Fibroblast of skin of scalp (primary cell): ENCODE measurements at regions not wholly inside any gene's neighbourhood (a gene's known extent, or its start where the extent isn't known, plus 50 kb on each side); places are given as distances from the start of the nearest gene placed in this dataset.

Source experiments
- DNase-seq: peaks from one replicate; pipeline ENCODE4 v3.0.0-alpha.2; 2013

DNA sequence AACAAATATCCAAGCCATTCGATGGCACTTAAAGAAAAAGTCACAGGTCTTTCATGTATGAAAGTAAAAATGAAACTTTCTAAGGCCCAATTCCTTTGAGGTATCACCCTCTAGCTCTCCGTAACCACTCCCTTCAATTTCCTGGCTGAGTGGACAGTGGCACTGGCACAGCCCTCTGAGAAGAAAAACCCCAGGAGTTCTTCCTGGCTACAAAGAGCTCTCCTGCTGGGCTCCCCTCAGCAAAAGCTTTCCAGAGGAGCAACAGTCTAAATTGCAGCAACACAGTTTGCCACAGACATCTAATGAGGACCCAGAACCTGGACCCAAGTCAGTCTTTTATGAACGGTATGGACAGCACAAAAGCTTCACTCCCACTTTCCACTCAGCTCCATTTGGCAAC lies 71.8 kb downstream of the FUNDC1 start:
- no peak for DNase-seq

DNA sequence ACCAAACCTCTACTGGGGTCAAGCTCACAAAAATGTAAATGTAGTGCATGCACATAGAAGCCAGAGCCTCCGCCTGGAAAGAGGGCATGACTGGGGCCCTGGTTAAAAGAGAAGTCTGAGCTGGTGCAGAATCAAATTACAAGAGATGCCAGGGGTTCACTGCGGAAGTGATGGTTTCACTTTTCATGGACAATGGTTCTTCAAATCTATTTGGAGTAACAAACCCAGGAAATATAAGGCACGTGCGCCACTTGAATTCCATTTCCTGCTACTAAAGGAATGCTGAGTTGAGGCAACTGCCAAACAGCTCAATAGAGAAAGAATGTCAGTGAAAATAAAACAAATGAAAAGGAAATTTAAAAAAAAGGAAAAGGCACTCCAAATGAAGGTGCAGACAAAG lies 79.8 kb downstream of the FUNDC1 start:
- DNase-seq: peak; percentile 17

DNA sequence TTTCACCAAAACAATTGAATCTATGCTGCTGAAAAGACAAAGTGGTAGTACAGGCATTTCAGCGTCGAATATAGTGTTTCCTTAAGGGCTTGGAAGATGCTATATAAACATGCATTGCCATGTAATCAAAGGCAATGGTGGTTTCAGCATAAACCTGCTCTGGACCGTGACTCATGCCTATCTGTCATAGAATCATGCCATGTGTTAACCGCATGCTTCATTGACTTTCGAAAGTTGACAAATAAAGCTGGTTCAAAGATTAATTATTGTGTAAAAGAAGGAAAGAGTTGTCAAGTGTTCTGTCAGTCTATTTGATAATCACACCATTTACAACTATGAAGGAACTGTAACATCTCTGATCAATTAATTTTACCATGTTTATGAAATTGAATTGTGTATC lies 83.2 kb downstream of the FUNDC1 start:
- no peak for DNase-seq

DNA sequence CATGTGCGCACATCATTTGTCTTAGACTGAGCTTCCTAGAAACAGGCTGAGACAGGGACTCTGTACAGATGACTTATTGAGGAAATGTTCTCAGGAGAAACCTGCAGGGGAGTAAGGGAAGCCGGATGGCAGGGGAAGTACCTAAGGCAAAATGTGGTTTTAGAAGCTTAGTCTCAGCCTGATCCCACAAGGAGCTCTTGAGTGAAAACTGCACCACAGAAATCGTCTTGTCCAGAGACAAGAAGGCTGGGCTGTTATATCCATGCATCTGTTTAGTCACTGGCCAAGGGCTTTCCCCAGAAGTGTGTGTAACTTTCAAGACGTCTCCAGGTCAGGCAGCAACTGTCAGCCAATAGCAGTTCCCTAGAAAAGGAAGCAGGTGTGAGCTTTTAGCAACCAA lies 86.0 kb downstream of the FUNDC1 start:
- DNase-seq: no peak

DNA sequence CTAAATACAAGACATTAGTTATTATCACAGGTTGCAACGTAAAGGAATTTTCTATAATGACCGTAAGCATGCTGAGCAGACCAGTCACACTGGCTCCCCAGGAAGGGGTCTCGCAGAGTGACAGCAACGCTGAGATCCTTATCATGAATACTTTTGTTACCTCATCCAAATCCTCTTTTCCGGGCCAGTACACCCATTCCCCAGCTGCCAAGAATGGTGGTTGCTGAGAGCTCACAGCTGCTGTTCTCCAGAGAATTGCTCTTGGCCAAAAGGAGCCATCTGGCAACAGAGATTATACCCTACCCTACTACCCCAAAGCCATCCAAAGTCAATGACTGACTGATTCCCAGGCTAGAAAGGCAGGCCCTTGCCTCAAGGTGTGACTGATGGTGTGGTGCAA lies 91.6 kb downstream of the FUNDC1 start:
- DNase-seq: no peak

DNA sequence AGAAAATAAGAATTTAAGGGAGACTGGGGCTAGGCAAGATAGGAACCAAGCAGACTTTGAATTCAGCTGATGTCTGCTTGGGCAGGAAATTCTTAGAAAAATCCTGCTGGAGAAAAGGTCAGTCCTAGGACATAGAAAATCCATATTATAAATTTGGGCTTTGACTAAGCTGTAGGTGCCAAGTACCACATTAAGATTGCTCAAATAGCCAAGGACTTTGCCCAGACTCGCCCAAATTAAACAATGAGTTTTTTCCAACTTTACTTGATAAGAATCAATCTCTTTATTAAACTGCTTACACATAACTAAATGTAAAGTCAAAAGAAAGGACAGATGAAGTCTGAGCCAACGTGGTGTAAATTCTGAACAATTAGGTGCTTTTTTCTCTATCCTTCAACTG lies 95.4 kb downstream of the FUNDC1 start:
- DNase-seq: no peak

DNA sequence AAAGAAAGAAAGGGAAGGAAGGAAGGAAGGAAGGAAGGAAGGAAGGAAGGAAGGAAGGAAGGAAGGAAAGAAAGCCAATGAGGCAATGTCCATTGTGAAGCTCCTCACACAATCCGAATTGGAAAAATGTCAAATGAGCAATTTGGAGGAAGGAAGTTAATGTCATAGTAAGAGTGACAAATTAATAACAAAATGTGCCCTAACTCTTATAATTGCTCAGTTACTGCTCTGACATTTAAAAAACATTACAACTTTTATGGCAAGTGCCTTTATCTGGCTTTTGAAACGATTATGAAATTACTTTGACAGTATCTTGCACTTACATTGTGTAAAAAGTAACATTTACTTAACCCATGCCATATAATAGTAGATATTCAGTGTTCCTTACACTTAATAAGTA lies 96.5 kb upstream of the EFHC2 start:
- DNase-seq: no peak

DNA sequence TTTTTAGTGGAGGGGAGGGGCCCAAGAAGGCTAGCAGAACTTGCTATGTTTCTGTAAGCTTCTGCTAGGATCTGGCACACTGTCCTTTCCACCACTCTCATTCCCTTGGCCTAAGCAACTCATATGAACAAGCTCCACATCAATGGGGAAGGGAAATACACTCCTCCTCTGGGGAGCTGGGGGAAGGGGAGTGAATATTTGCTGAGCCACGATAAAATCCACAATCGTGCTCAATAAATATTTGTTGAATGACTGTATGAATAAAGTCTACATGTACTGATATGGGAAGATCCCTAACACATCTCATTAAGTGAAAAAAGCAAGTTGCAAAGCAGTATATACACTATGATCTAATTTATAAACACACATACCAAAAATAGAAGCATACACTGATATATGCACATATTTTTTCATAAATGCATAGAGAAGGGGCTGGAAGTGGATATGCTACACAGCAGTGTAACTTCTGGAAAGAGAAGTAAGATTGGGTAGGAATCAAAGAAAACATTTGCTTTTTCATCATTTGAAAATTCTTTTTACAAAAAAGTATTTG lies 95.8 kb upstream of the EFHC2 start:
- no peak for DNase-seq

DNA sequence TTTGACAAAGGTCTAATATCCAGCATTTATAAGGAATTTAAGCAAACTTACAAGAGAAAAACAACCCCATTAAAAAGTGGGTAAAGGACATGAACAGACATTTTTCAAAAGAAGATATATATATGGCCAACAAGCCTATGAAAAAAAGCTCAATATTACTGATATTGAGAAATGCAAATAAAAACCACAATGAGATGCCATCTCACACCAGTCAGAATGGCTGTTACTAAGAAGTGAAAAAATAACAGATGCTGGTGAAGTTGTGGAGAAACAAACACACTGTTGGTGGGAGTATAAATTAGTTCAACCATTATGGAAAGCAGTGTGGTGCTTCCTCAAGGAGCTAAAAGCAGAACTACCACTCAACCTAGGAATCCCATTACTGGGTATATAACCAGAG lies 91.6 kb upstream of the EFHC2 start:
- DNase-seq: no peak

DNA sequence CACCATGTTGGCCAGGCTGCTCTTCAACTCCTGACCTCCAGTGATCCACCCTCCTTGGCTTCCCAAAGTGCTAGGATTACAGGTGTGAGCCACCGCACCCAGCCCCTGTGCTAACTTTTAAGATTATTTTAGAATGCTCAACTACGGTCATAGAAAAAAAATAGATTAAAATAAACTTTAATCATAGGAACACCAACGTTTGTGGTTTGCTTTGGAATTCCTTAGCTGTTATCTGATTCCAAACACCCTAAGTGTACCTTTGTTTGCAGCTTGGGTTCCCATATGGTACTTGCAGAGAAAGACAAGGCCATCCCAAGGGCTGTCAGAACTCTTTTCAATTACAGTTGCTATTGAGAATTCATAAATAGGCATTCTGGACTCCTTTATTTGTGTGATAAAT lies 90.1 kb upstream of the EFHC2 start:
- no peak for DNase-seq

DNA sequence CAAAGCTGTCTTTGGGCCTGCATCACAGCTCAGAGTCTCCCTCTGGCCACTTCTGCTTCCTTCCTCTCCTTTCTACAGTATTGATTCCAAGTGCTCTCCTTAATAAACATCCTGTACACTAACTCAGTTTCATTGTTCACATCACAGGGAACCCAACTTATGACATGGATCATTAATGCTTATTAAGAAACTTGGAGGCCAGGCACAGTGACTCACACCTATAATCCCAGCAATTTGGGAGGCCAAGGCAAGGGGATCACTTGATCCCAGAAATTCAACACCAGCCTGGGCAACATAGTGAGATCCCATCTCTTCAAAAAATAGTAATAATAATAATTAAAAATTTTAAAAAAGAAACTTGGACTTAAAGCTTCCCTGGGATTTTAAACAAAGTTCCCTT lies 89.2 kb upstream of the EFHC2 start:
- DNase-seq: peak; percentile 4

DNA sequence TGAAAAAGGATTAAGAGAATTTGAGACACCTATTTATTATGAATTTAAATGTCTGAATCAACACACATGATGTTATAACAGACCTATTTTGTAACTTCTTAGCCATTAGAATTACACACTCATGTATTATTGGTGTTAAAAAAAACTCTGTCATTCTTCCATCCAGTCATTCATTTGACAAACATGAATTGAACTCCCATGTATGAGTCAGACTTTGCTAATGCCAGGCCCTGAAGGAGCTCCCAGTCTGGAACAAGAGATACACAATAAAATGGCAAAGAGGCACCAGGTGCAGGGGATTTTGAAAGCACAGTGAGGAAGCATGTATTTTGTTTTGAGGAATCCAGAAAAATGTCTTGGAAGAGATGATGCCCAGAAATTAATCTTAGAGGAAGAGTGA lies 87.7 kb upstream of the EFHC2 start:
- DNase-seq: peak; percentile 0

DNA sequence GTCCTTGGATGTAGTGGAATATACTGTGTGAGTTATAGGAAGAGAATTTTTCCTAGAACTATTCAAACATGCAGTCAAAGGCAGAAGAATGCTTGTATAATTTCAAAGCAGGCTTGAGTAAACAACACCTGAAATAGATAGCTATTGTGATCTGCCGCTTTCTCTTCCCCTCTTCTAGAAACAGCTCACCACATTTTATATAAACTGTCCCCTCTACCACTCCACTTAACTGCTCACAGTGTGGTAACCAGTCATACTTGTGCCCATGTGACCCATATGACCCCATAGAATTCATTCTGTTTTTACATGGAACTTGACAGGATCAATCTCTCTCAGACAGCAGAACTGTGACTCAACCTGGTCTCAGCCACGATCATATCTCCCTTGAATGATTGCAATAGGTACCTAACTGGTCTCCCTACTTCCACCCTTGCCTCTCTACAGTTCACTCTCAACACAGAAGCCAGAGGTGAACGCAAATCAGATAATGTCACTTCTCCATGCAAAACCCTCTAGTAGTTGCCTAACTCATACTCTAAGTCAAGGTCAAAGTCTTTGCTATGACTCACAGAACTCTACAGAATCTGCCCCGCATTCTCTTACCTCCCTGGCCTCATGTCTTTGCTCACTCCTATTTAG lies 85.6 kb upstream of the EFHC2 start:
- no peak for DNase-seq

DNA sequence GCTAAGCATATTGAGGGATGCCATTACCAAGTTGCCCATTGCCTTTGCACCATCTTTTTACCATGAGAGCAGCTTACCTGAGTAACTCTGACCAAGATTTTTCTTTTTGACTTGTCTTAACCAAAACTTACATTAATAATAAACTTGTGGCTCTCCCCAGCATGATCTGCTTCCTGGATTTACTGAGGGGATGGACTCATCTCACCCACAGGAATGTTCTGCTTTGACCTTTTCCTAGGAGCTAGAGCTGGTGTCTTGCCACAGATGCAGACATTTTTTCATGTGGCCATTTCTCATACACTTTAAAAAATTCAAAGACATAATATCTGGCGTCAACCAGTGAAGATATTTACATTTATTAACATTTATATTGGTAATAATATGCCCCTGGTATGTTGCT lies 79.2 kb upstream of the EFHC2 start:
- no peak for DNase-seq

DNA sequence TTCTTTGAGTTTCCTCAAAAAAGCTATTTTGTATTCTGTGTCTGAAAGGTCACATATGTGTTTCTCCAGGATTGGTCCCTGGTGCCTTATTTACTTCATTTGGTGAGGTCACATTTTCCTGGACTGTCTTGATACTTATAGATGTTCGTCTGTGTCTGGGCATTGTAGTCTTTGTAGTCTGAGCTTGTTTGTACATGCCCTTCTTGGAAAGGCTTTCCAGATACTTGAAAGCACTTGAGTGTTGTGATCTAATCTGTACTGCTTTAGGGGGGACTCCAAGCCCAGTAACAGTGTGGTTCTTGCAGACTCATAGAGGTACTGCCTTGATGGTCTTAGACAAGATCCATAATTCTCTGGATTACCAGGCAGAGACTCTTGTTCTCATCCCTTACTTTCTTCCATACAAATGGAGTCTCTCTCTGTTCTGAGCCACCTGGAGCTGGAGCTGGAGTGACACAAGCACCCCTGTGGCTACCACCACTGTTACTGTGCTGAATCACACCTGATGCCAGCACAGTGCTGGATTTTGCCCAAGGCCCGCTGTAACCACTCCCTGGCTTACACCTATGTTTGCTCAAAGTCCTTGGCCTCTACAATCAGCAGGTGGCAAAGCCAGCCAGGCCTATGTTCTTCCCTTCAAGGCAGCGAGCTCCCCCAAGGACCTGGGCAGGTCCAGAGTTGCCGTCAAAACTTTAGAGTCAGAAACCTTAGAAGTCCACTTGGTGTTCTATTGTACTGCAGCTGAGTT lies 72.3 kb upstream of the EFHC2 start:
- no peak for DNase-seq

DNA sequence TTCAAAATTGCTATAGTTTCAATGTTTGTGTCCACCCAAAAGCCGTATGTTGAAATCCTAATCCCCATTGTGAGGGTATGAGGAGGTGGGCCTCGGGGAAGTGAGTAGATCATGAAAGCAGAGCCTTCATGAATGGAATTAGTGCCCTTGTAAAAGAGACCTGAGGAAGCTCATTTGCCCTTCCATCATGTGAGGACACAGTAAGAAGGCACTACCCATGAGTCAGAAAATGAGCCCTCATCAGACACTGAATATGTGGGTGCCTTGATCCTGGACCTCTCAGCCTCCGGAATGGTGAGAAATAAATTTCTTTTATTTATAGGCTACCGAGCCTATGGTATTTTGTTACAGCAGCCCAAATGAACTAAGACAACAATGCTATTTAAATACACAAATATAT lies 57.7 kb upstream of the EFHC2 start:
- no peak for DNase-seq

DNA sequence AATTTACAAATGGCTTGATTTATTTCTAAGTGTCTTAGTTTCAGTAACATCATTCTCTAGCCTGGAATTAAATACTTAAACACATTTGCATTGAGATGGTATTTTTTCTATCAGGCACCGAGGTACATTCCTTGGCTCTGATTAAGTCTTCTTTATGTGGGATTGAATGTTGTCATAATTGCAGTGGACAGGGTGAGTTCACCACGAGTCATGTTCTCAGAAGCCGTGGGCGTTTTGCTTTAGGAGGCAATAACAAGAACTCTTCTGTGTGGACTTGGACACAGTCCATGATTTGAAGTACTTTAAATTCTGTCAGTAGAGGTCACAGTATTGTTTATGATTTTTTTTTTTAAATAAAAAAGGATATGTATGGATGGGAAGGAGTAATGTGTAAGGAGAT lies 57.1 kb upstream of the EFHC2 start:
- peak; percentile 73 for DNase-seq

DNA sequence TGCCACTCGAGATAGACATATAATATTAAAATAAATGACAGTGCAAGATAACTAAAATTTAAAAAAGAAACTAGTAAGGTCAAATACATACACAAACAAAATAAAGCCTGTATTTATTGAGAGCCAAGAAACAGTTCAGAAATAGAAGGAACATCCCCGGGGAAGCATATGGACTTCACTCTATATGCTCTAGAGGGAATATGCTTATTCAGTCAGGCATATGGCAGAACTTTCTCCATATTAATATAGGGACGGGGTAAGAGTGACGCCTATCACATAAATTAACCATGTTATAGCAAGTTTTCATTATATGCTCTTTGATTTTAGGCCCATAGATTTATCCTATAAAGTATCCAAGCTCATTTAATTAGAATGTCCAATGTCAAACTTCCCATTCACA lies 56.7 kb upstream of the EFHC2 start:
- DNase-seq: no peak
